ENCODE measurements at regions not wholly inside any gene's neighbourhood (a gene's known extent, or its start where the extent isn't known, plus 50 kb on each side); places are given as distances from the start of the nearest gene placed in this dataset.

DNA sequence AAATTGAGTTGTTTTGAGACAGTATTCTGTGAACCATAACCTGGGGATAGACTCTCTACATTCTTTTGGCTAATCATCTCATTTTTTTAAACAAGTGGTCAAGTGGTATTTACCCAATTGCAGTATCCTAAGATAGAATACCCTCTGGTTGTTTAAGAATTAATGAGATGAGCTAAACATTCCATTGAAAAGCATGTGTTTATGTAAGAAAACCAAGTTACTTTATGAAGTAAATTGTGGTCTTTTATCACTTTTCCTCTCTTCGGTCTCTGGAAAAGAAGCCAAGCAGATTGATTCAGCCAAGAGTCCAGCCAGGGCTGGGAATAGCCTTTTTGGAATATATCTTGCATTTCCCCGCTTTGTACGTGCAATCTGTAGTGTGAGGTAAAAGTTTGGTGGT, 185.7 kb upstream of the TOPAZ1 start:
- TF ChIP-seq POLR2AphosphoS5 (IDR thresholded peaks at IDR 0.05; ENCODE audit: low read depth) (no peak), ZNF331 (CRISPR knock-in tag; IDR thresholded peaks at IDR 0.05; ENCODE audit: low read depth) (no peak), JUNB (IDR thresholded peaks at IDR 0.05; ENCODE audit: unreplicated experiment) (no peak), NANOG (IDR thresholded peaks at IDR 0.05; ENCODE audit: borderline replicate concordance) (no peak), CREB1 (CRISPR knock-in tag; IDR thresholded peaks at IDR 0.05; ENCODE audit: low read depth) (no peak), EZH2phosphoT487 (IDR thresholded peaks at IDR 0.05; ENCODE audit: unreplicated experiment) (no peak), EZH2 (IDR thresholded peaks at IDR 0.05; ENCODE audit: low read depth, unreplicated experiment) (no peak), ZNF462 (CRISPR knock-in tag; IDR thresholded peaks at IDR 0.05) (no peak), STAT1 (IDR thresholded peaks at IDR 0.05; ENCODE audit: unreplicated experiment) (no peak), ZNF114 (CRISPR knock-in tag; IDR thresholded peaks at IDR 0.05) (no peak)
- TF ChIP-seq, protein P1, sequence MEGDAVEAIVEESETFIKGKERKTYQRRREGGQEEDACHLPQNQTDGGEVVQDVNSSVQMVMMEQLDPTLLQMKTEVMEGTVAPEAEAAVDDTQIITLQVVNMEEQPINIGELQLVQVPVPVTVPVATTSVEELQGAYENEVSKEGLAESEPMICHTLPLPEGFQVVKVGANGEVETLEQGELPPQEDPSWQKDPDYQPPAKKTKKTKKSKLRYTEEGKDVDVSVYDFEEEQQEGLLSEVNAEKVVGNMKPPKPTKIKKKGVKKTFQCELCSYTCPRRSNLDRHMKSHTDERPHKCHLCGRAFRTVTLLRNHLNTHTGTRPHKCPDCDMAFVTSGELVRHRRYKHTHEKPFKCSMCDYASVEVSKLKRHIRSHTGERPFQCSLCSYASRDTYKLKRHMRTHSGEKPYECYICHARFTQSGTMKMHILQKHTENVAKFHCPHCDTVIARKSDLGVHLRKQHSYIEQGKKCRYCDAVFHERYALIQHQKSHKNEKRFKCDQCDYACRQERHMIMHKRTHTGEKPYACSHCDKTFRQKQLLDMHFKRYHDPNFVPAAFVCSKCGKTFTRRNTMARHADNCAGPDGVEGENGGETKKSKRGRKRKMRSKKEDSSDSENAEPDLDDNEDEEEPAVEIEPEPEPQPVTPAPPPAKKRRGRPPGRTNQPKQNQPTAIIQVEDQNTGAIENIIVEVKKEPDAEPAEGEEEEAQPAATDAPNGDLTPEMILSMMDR (conservative IDR thresholded peaks at IDR 0.05; ENCODE audit: low read depth in 2 of 2) = no peak
- TF ChIP-seq, protein P2, sequence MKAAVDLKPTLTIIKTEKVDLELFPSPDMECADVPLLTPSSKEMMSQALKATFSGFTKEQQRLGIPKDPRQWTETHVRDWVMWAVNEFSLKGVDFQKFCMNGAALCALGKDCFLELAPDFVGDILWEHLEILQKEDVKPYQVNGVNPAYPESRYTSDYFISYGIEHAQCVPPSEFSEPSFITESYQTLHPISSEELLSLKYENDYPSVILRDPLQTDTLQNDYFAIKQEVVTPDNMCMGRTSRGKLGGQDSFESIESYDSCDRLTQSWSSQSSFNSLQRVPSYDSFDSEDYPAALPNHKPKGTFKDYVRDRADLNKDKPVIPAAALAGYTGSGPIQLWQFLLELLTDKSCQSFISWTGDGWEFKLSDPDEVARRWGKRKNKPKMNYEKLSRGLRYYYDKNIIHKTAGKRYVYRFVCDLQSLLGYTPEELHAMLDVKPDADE (IDR thresholded peaks at IDR 0.05) = no peak
- TF ChIP-seq, protein P3, sequence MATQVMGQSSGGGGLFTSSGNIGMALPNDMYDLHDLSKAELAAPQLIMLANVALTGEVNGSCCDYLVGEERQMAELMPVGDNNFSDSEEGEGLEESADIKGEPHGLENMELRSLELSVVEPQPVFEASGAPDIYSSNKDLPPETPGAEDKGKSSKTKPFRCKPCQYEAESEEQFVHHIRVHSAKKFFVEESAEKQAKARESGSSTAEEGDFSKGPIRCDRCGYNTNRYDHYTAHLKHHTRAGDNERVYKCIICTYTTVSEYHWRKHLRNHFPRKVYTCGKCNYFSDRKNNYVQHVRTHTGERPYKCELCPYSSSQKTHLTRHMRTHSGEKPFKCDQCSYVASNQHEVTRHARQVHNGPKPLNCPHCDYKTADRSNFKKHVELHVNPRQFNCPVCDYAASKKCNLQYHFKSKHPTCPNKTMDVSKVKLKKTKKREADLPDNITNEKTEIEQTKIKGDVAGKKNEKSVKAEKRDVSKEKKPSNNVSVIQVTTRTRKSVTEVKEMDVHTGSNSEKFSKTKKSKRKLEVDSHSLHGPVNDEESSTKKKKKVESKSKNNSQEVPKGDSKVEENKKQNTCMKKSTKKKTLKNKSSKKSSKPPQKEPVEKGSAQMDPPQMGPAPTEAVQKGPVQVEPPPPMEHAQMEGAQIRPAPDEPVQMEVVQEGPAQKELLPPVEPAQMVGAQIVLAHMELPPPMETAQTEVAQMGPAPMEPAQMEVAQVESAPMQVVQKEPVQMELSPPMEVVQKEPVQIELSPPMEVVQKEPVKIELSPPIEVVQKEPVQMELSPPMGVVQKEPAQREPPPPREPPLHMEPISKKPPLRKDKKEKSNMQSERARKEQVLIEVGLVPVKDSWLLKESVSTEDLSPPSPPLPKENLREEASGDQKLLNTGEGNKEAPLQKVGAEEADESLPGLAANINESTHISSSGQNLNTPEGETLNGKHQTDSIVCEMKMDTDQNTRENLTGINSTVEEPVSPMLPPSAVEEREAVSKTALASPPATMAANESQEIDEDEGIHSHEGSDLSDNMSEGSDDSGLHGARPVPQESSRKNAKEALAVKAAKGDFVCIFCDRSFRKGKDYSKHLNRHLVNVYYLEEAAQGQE (IDR thresholded peaks at IDR 0.05; ENCODE audit: unreplicated experiment) = no peak
- Histone ChIP-seq H3K27ac (ENCODE audit: low read depth) (no peak overlapping the region), H2AFZ (no peak overlapping the region), H3K4me2 (no peak overlapping the region), H3F3A (replicated peaks; ENCODE audit: low read depth) (no peaks in the 10 kb centered on the region), H3K27me3 (ENCODE audit: insufficient read depth) (no peaks in the 10 kb centered on the region), H3K36me3 (ENCODE audit: insufficient read depth) (no peaks in the 10 kb centered on the region), H3K9me2 (ENCODE audit: insufficient read depth) (no peaks in the 10 kb centered on the region), H3K79me2 (replicated peaks; ENCODE audit: insufficient read depth) (no peaks in the 10 kb centered on the region), H4K20me1 (replicated peaks; ENCODE audit: insufficient read depth) (no peaks in the 10 kb centered on the region; the same call in 1 of the 2 replicates), H3K4me1 (ENCODE audit: insufficient read depth) (no peaks in the 10 kb centered on the region), H3K4me3 (no peak overlapping the region)
- Mint-ChIP-seq H3K36me3 (ENCODE audit: low read depth) (no peaks in the 10 kb centered on the region), H3K27ac (no peak overlapping the region), H3K4me1 (peaks cover 28% of the 10 kb centered on the region), H3K9me3 (no peaks in the 10 kb centered on the region; the same call in 2 of the 3 replicates), H3K4me3 (no peak overlapping the region), H3K27me3 (ENCODE audit: insufficient read depth, low read depth, poor library complexity) (peaks cover 7% of the 10 kb centered on the region)
- no peak for ATAC-seq
- DNase-seq (ENCODE audit: low spot score) = no peak
